Kidney (tissue), 10 donors: ENCODE measurements at regions not wholly inside any gene's neighbourhood (a gene's known extent, or its start where the extent isn't known, plus 50 kb on each side); places are given as distances from the start of the nearest gene placed in this dataset.
"Not testable (repeated sequence)": the region's sequence is repeated elsewhere in the genome, so short reads cannot be mapped to it uniquely, and the experiment has no call there.

Source experiments
- DNase-seq, 5 donors: peaks; one replicate each; pipeline ENCODE4 v3.0.0-alpha.2; 2013 to 2020
- FAIRE-seq: peaks from 2 replicates; lab custom pipeline; 2012; peaks lifted over from hg19 to GRCh38; lab: Jason Lieb, UNC
- H3K27ac ChIP-seq, 2 donors: one replicate each; pipeline ENCODE4 v1.7.0; 2013; ENCODE audit warnings: low read depth in 2 of 2, low read length in 2 of 2, inconsistent platforms in 1 of 2
- H3K27me3 ChIP-seq: one replicate; pipeline ENCODE4 v1.7.1; 2013; ENCODE audit warnings: low read length, inconsistent platforms; ENCODE audit not compliant: control insufficient read depth, insufficient read depth
- H3K36me3 ChIP-seq, 3 donors: one replicate each; pipeline versions ENCODE4 v1.7.0 to v1.7.1; 2013; ENCODE audit warnings: low read length in 3 of 3, control low read depth in 1 of 3, inconsistent platforms in 1 of 3; ENCODE audit not compliant: insufficient read depth in 3 of 3, control insufficient read depth in 2 of 3
- H3K4me1 ChIP-seq, 3 donors: one replicate each; pipeline versions ENCODE4 v1.7.0 to v1.7.1; 2013; ENCODE audit warnings: low read length in 3 of 3, inconsistent platforms in 1 of 3, low read depth in 1 of 3; ENCODE audit not compliant: control insufficient read depth in 2 of 3, insufficient read depth in 2 of 3
- H3K4me3 ChIP-seq, 3 donors: one replicate each; pipeline versions ENCODE4 v1.7.0 to v1.8.1; 2013; ENCODE audit warnings: low read length in 3 of 3, control low read depth in 1 of 3, inconsistent platforms in 1 of 3
- H3K9ac ChIP-seq, 3 donors: one replicate each; pipeline versions ENCODE4 v1.7.0 to v1.7.1; 2013; ENCODE audit warnings: low read length in 3 of 3, control low read depth in 1 of 3, inconsistent platforms in 1 of 3
- H3K9me3 ChIP-seq, 3 donors: one replicate each; pipeline versions ENCODE4 v1.7.0 to v1.7.1; 2013; ENCODE audit warnings: low read length in 3 of 3, control low read depth in 1 of 3, inconsistent platforms in 1 of 3; ENCODE audit not compliant: control insufficient read depth in 2 of 3, insufficient read depth in 1 of 3
- intact Hi-C: fragments of 100-400 bp; cut with DNase I; formaldehyde crosslinking; loops from one replicate; pipeline ENCODE4 v1.11.1; 2022
- donor health status: control.
- donor health status: control.
- donor health status: DM: yes; HTN: yes; CAD: no.
- donor health status: Normal renal cell carcinoma (clear cell type).

- intact Hi-C loops, DNase-seq, H3K27ac ChIP-seq, H3K4me1 ChIP-seq, H3K9ac ChIP-seq, FAIRE-seq, H3K4me3 ChIP-seq, H3K27me3 ChIP-seq, H3K9me3 ChIP-seq, H3K36me3 ChIP-seq: not testable (repeated sequence)
Observed at GRCh38 chr11:3520905-3521304, 120.9 kb downstream of the ART5 start.

- H3K27me3 ChIP-seq, H3K36me3 ChIP-seq, H3K27ac ChIP-seq, intact Hi-C loops, DNase-seq, FAIRE-seq, H3K4me3 ChIP-seq, H3K9me3 ChIP-seq, H3K9ac ChIP-seq, H3K4me1 ChIP-seq: not testable (repeated sequence)
Observed at GRCh38 chr11:3519841-3520240, 122.0 kb downstream of the ART5 start.

- H3K9ac ChIP-seq, H3K9me3 ChIP-seq, intact Hi-C loops, H3K36me3 ChIP-seq, DNase-seq, H3K27me3 ChIP-seq, H3K4me3 ChIP-seq, FAIRE-seq, H3K27ac ChIP-seq, H3K4me1 ChIP-seq: not testable (repeated sequence)
Observed at GRCh38 chr11:3516934-3517567, 124.7 kb downstream of the ART5 start.

- FAIRE-seq, H3K9me3 ChIP-seq, H3K4me3 ChIP-seq, H3K27ac ChIP-seq, intact Hi-C loops, H3K27me3 ChIP-seq, DNase-seq, H3K36me3 ChIP-seq, H3K9ac ChIP-seq, H3K4me1 ChIP-seq: not testable (repeated sequence)
Observed at GRCh38 chr11:3516345-3516933, 125.4 kb downstream of the ART5 start.

GRCh38 chr11:3514635-3515424 lies 127.0 kb downstream of the ART5 start:
- H3K36me3 ChIP-seq, H3K27ac ChIP-seq, FAIRE-seq: not testable (repeated sequence)

GRCh38 chr11:3513311-3513710 lies 128.5 kb downstream of the ART5 start:
- H3K9me3 ChIP-seq, DNase-seq, H3K4me1 ChIP-seq, H3K27me3 ChIP-seq, H3K36me3 ChIP-seq, intact Hi-C loops, FAIRE-seq, H3K9ac ChIP-seq, H3K27ac ChIP-seq, H3K4me3 ChIP-seq: not testable (repeated sequence)

More at GRCh38 chr11:3514635-3515424, 127.0 kb downstream of the ART5 start:
- H3K4me1 ChIP-seq, H3K27me3 ChIP-seq, intact Hi-C loops, H3K9me3 ChIP-seq, DNase-seq: not testable (repeated sequence)
- H3K4me3 ChIP-seq, result peak overlapping the region in 1 of 3 donors; percentile 35
- H3K9ac ChIP-seq, result peak overlapping the region in 1 of 3 donors; percentile 34

GRCh38 chr11:3512751-3513150 lies 129.0 kb downstream of the ART5 start:
- H3K4me3 ChIP-seq, H3K9ac ChIP-seq, H3K9me3 ChIP-seq, H3K4me1 ChIP-seq, H3K27me3 ChIP-seq, FAIRE-seq, intact Hi-C loops, H3K36me3 ChIP-seq, H3K27ac ChIP-seq: not testable (repeated sequence)
- peak in 1 of 5 donors; percentile 7 for DNase-seq

GRCh38 chr11:3512133-3512703 lies 129.6 kb downstream of the ART5 start:
- H3K9ac ChIP-seq, H3K27ac ChIP-seq, intact Hi-C loops, H3K9me3 ChIP-seq, FAIRE-seq, H3K27me3 ChIP-seq, H3K4me3 ChIP-seq, H3K4me1 ChIP-seq, H3K36me3 ChIP-seq: not testable (repeated sequence)
- DNase-seq, result peak in 4 of 5 donors; percentile 35 to 73 (median 56)
